H9 (cell line): ENCODE measurements at regions not wholly inside any gene's neighbourhood (a gene's known extent, or its start where the extent isn't known, plus 50 kb on each side); places are given as distances from the start of the nearest gene placed in this dataset.

Source experiments
- DNase-seq: peaks from one replicate; pipeline ENCODE4 v3.0.0-alpha.2; 2017
- H2AFZ ChIP-seq: one replicate; pipeline ENCODE4 v1.6.1; 2013; ENCODE audit warnings: mild to moderate bottlenecking, low read length, control low read depth, moderate library complexity
- H2AK5ac ChIP-seq: 2 replicates; pipeline ENCODE4 v1.6.1; 2013; ENCODE audit warnings: low read length, control low read depth, mixed read lengths; ENCODE audit not compliant: insufficient read length
- H2BK120ac ChIP-seq: one replicate; pipeline ENCODE4 v1.6.1; 2013; ENCODE audit warnings: low read depth, mild to moderate bottlenecking, low read length, control low read depth, inconsistent platforms; ENCODE audit not compliant: poor library complexity, severe bottlenecking
- H2BK12ac ChIP-seq: 2 replicates; pipeline ENCODE4 v1.6.1; 2013; ENCODE audit warnings: low read length, control low read depth, mixed read lengths, low read depth; ENCODE audit not compliant: insufficient read length
- H2BK15ac ChIP-seq: 2 replicates; pipeline ENCODE4 v1.6.1; 2013; ENCODE audit warnings: low read depth, low read length, control low read depth
- H2BK20ac ChIP-seq: one replicate; pipeline ENCODE4 v1.6.1; 2013; ENCODE audit warnings: low read depth, mild to moderate bottlenecking, low read length, control low read depth, inconsistent platforms; ENCODE audit not compliant: poor library complexity, severe bottlenecking
- H2BK5ac ChIP-seq: 2 replicates; pipeline ENCODE4 v1.6.1; 2013; ENCODE audit warnings: low read length, control low read depth, mixed read lengths; ENCODE audit not compliant: insufficient read length
- H3K14ac ChIP-seq: 2 replicates; pipeline ENCODE4 v1.6.1; 2013; ENCODE audit warnings: low read length, control low read depth; ENCODE audit not compliant: insufficient read depth
- H3K18ac ChIP-seq: 2 replicates; pipeline ENCODE4 v1.6.1; 2013; ENCODE audit warnings: low read depth, mild to moderate bottlenecking, mixed read lengths, low read length, control low read depth; ENCODE audit not compliant: insufficient read length
- H3K23ac ChIP-seq: 2 replicates; pipeline ENCODE4 v1.6.1; 2013; ENCODE audit warnings: low read length, control low read depth, mixed read lengths, low read depth; ENCODE audit not compliant: insufficient read length
- H3K23me2 ChIP-seq: 2 replicates; pipeline ENCODE4 v1.6.1; 2013; ENCODE audit warnings: low read depth, mild to moderate bottlenecking, mixed read lengths, low read length, control low read depth; ENCODE audit not compliant: insufficient read length, poor library complexity, severe bottlenecking
- H3K27ac ChIP-seq: 2 replicates; pipeline ENCODE4 v1.5.1; 2013; ENCODE audit warnings: low read length, control low read depth, mixed read lengths, low read depth; ENCODE audit not compliant: insufficient read length
- H3K27me3 ChIP-seq: 2 replicates; pipeline ENCODE4 v1.6.1; 2013; ENCODE audit warnings: low read length, control low read depth, inconsistent platforms; ENCODE audit not compliant: insufficient read depth
- H3K4ac ChIP-seq: 2 replicates; pipeline ENCODE4 v1.6.1; 2013; ENCODE audit warnings: low read depth, mild to moderate bottlenecking, control low read depth, inconsistent platforms, low read length, moderate library complexity
- H3K4me1 ChIP-seq: 2 replicates; pipeline ENCODE4 v1.6.1; 2013; ENCODE audit warnings: low read length, control low read depth, inconsistent platforms; ENCODE audit not compliant: insufficient read depth
- H3K4me2 ChIP-seq: 2 replicates; pipeline ENCODE4 v1.6.1; 2013; ENCODE audit warnings: low read length, control low read depth, mixed read lengths; ENCODE audit not compliant: insufficient read length, insufficient read depth
- H3K56ac ChIP-seq: 2 replicates; pipeline ENCODE4 v1.6.1; 2013; ENCODE audit warnings: low read depth, mild to moderate bottlenecking, mixed read lengths, low read length, control low read depth; ENCODE audit not compliant: insufficient read length
- H3K79me1 ChIP-seq: 2 replicates; pipeline ENCODE4 v1.6.1; 2013; ENCODE audit warnings: low read depth, mild to moderate bottlenecking, moderate library complexity, low read length, control low read depth, inconsistent platforms; ENCODE audit not compliant: insufficient read depth, poor library complexity, severe bottlenecking
- H3K79me2 ChIP-seq: 2 replicates; pipeline ENCODE4 v1.6.1; 2013; ENCODE audit warnings: low read length, control low read depth, inconsistent platforms; ENCODE audit not compliant: insufficient read depth
- H3K9ac ChIP-seq: 2 replicates; pipeline ENCODE4 v1.6.1; 2013; ENCODE audit warnings: low read length, control low read depth, mixed read lengths; ENCODE audit not compliant: insufficient read length; ENCODE audit errors: extremely low read depth
- H3K9me3 ChIP-seq: one replicate; pipeline ENCODE4 v1.6.1; 2013; ENCODE audit warnings: low read depth, low read length, inconsistent platforms; ENCODE audit not compliant: control insufficient read depth
- H3T11ph ChIP-seq: one replicate; pipeline ENCODE4 v1.6.1; 2013; ENCODE audit warnings: mild to moderate bottlenecking, low read length, control low read depth, inconsistent platforms
- H4K20me1 ChIP-seq: one replicate; pipeline ENCODE4 v1.6.1; 2013; ENCODE audit not compliant: control insufficient read depth, insufficient read length, insufficient read depth
- H4K5ac ChIP-seq: 2 replicates; pipeline ENCODE4 v1.6.1; 2013; ENCODE audit warnings: low read depth, mild to moderate bottlenecking, mixed read lengths, low read length, control low read depth; ENCODE audit not compliant: insufficient read length
- H4K8ac ChIP-seq: replicated peaks from 2 replicates; pipeline ENCODE4 v1.6.1; 2013; ENCODE audit warnings: low read length, control low read depth, mixed read lengths, low read depth; ENCODE audit not compliant: insufficient read length
- H4K91ac ChIP-seq: 2 replicates; pipeline ENCODE4 v1.6.1; 2013; ENCODE audit warnings: low read depth, mild to moderate bottlenecking, moderate library complexity, mixed read lengths, low read length, control low read depth; ENCODE audit not compliant: insufficient read length
- H3K27ac Mint-ChIP-seq, 3 experiments: 2 replicates in 2 of 3; 3 replicates in 1 of 3; pipeline ENCODE4 v1.8.0; 2020 to 2021; ENCODE audit warnings: mixed read lengths in 3 of 3, mild to moderate bottlenecking in 1 of 3, moderate library complexity in 1 of 3
- H3K27me3 Mint-ChIP-seq: 2 replicates; pipeline ENCODE4 v1.8.0; 2021; ENCODE audit warnings: low read depth, mild to moderate bottlenecking, moderate library complexity, mixed read lengths
- H3K36me3 Mint-ChIP-seq, 3 experiments: 2 replicates in 2 of 3; 3 replicates in 1 of 3; pipeline ENCODE4 v1.8.0; 2020 to 2021; ENCODE audit warnings: low read depth in 3 of 3, mixed read lengths in 3 of 3; ENCODE audit not compliant: insufficient read depth in 1 of 3
- H3K4me1 Mint-ChIP-seq, 2 experiments: 2 replicates each; pipeline ENCODE4 v1.8.0; 2020; ENCODE audit warnings: mixed read lengths in 2 of 2
- H3K4me3 Mint-ChIP-seq, 2 experiments: 2 replicates in 1 of 2; 3 replicates in 1 of 2; pipeline ENCODE4 v1.8.0; 2020 to 2021; ENCODE audit warnings: mild to moderate bottlenecking in 2 of 2, mixed read lengths in 2 of 2, moderate library complexity in 1 of 2
- H3K9me3 Mint-ChIP-seq, 2 experiments: 2 replicates in 1 of 2; 3 replicates in 1 of 2; pipeline ENCODE4 v1.8.0; 2020; ENCODE audit warnings: mild to moderate bottlenecking in 2 of 2, mixed read lengths in 2 of 2, moderate library complexity in 1 of 2
- CTCF ChIP-seq: fragments of 200-600 bp; sonication (generic); conservative IDR thresholded peaks from 3 replicates; pipeline ENCODE4 v1.8.0; 2021; ENCODE audit warnings: antibody characterized with exemption, mild to moderate bottlenecking

- Histone ChIP-seq H2AFZ (no peak overlapping the region), H3K27ac (no peak overlapping the region), H3K4me2 (no peak overlapping the region), H3K27me3 (no peaks in the 10 kb centered on the region; the same call in 1 of the 2 replicates), H3K4ac (no peak overlapping the region), H3K9ac (no peak overlapping the region), H3K23ac (no peak overlapping the region), H2BK20ac (no peak overlapping the region), H4K5ac (no peak overlapping the region), H3K14ac (no peak overlapping the region), H2BK12ac (no peak overlapping the region), H2AK5ac (no peak overlapping the region), H3K18ac (no peak overlapping the region), H3K9me3 (peaks cover 14% of the 10 kb centered on the region), H4K91ac (no peak overlapping the region), H3K4me1 (no peaks in the 10 kb centered on the region), H3K23me2 (no peaks in the 10 kb centered on the region), H3K79me2 (no peaks in the 10 kb centered on the region), H3T11ph (no peak overlapping the region), H2BK5ac (no peak overlapping the region), H4K8ac (no peak overlapping the region), H4K20me1 (no peaks in the 10 kb centered on the region), H2BK120ac (no peak overlapping the region), H2BK15ac (no peak overlapping the region), H3K79me1 (no peaks in the 10 kb centered on the region), H3K56ac (no peak overlapping the region)
- Mint-ChIP-seq H3K4me1 (no peaks in the 10 kb centered on the region), H3K27me3 (peaks cover 2% of the 10 kb centered on the region; the same call in 1 of the 2 replicates), H3K9me3 (peaks cover 12 to 17% of the 10 kb centered on the region in 2 experiments), H3K4me3 (no peak overlapping the region), H3K27ac (no peak overlapping the region), H3K36me3 (peaks cover 4 to 13% (median 6%) of the 10 kb centered on the region in 3 experiments)
- no peak for TF ChIP-seq CTCF
- no peak for DNase-seq
These were observed 172.3 kb downstream of the LYPLAL1 start for GRCh38 chr1:219345953-219346352.
